ENCODE measurements at regions not wholly inside any gene's neighbourhood (a gene's known extent, or its start where the extent isn't known, plus 50 kb on each side); places are given as distances from the start of the nearest gene placed in this dataset.
"Not testable (repeated sequence)": the region's sequence is repeated elsewhere in the genome, so short reads cannot be mapped to it uniquely, and the experiment has no call there.

GRCh38 chr1:164154622-164155021, 404.4 kb upstream of the PBX1 start (continued):
- TF ChIP-seq ZNF671 (CRISPR knock-in tag; IDR thresholded peaks at IDR 0.05) (no peak), CREB1 (CRISPR knock-in tag; IDR thresholded peaks at IDR 0.05) (no peak)

- TF ChIP-seq JUN (CRISPR knock-in tag; IDR thresholded peaks at IDR 0.05) (no peak), STAT6 (CRISPR knock-in tag; conservative IDR thresholded peaks at IDR 0.05; ENCODE audit: low read depth) (no peak), CBFB (CRISPR knock-in tag; IDR thresholded peaks at IDR 0.05; ENCODE audit: low read depth) (no peak), OVOL2 (CRISPR knock-in tag; IDR thresholded peaks at IDR 0.05; ENCODE audit: borderline replicate concordance) (no peak), ZBTB21 (CRISPR knock-in tag; IDR thresholded peaks at IDR 0.05; ENCODE audit: borderline replicate concordance) (no peak), ZNF281 (CRISPR knock-in tag; IDR thresholded peaks at IDR 0.05) (no peak), ZNF396 (CRISPR knock-in tag; IDR thresholded peaks at IDR 0.05; ENCODE audit: borderline replicate concordance) (no peak), SMAD4 (CRISPR knock-in tag; IDR thresholded peaks at IDR 0.05) (no peak)
- DNase-seq (ENCODE audit: low spot score) (no peak), ATAC-seq (no peak)
- Mint-ChIP-seq H3K4me1 (no peaks in the 10 kb centered on the region), H3K36me3 (peaks cover 3% of the 10 kb centered on the region; the same call in 1 of the 2 replicates), H3K27me3 (ENCODE audit: low read depth) (no peaks in the 10 kb centered on the region), H3K27ac (no peak overlapping the region), H3K4me3 (no peak overlapping the region), H3K9me3 (peaks cover 19% of the 10 kb centered on the region)
- POLR2A ChIA-PET, result no interaction called here
- CTCF ChIA-PET, result no interaction called here
These were observed 403.6 kb upstream of the PBX1 start for GRCh38 chr1:164155347-164155746.

GRCh38 chr1:164163289-164163849, 395.6 kb upstream of the PBX1 start:
- H3K4me1 Mint-ChIP-seq, result peaks cover 20% of the 10 kb centered on the region
- CTCF ChIA-PET, result interaction anchor here (0.7 to 1.0 kb wide), 2 partner anchors 77 to 459 kb away, joined by 3 read pairs; no protein-coding TSS in a partner anchor
- H3K36me3 Mint-ChIP-seq, result peaks cover 6% of the 10 kb centered on the region
- ATAC-seq (peak; percentile 72), DNase-seq (ENCODE audit: low spot score) (no peak)
- H3K27ac Mint-ChIP-seq, result peak overlapping the region; percentile 80
- H3K27me3 Mint-ChIP-seq (ENCODE audit: low read depth), result no peaks in the 10 kb centered on the region; the same call in 1 of the 2 replicates
- no peak overlapping the region for H3K4me3 Mint-ChIP-seq
- POLR2A ChIA-PET, result no interaction called here
- H3K9me3 Mint-ChIP-seq, result peaks cover 42% of the 10 kb centered on the region
- TF ChIP-seq ZNF281 (CRISPR knock-in tag; IDR thresholded peaks at IDR 0.05) (no peak), JAZF1 (CRISPR knock-in tag; IDR thresholded peaks at IDR 0.05) (no peak), CBFB (CRISPR knock-in tag; IDR thresholded peaks at IDR 0.05; ENCODE audit: low read depth) (no peak)

- no peak for TF ChIP-seq OVOL2 (CRISPR knock-in tag; IDR thresholded peaks at IDR 0.05; ENCODE audit: borderline replicate concordance)
- TF ChIP-seq GRHL2 (CRISPR knock-in tag; IDR thresholded peaks at IDR 0.05; ENCODE audit: insufficient replicate concordance, severe bottlenecking), result no peak
- no peak for TF ChIP-seq AR (CRISPR knock-in tag; IDR thresholded peaks at IDR 0.05)
- no peak for TF ChIP-seq ZNF138 (CRISPR knock-in tag; conservative IDR thresholded peaks at IDR 0.05)
- no peak for TF ChIP-seq TCF7 (CRISPR knock-in tag; IDR thresholded peaks at IDR 0.05; ENCODE audit: low read depth)
- no peak for TF ChIP-seq SOX15 (CRISPR knock-in tag; IDR thresholded peaks at IDR 0.05)
- ChIA-PET CTCF (no interaction called here), POLR2A (no interaction called here)
- Mint-ChIP-seq H3K27ac (no peak overlapping the region), H3K36me3 (peaks cover 3% of the 10 kb centered on the region), H3K4me3 (no peak overlapping the region), H3K27me3 (ENCODE audit: low read depth) (no peaks in the 10 kb centered on the region; the same call in 1 of the 2 replicates), H3K9me3 (peaks cover 34% of the 10 kb centered on the region), H3K4me1 (peaks cover 20% of the 10 kb centered on the region)
- DNase-seq (ENCODE audit: low spot score) (no peak), ATAC-seq (no peak)
These were observed 393.5 kb upstream of the PBX1 start for GRCh38 chr1:164165466-164165865.

GRCh38 chr1:164166454-164166853, 392.5 kb upstream of the PBX1 start:
- H3K4me1 Mint-ChIP-seq, result peaks cover 20% of the 10 kb centered on the region
- H3K36me3 Mint-ChIP-seq; POLR2A ChIA-PET; H3K27me3 Mint-ChIP-seq (ENCODE audit: low read depth); H3K4me3 Mint-ChIP-seq; H3K27ac Mint-ChIP-seq: not testable (repeated sequence)
- DNase-seq (ENCODE audit: low spot score) (peak; percentile 37), ATAC-seq (peak; percentile 38; the same call in 1 of the 2 replicates)
- H3K9me3 Mint-ChIP-seq, result peaks cover 30% of the 10 kb centered on the region
- CTCF ChIA-PET, result interaction anchor here (0.6 to 1.2 kb wide), 3 partner anchors 451 to 906 kb away, joined by 3 to 4 read pairs (median 4); no protein-coding TSS in a partner anchor

All from WTC11 (cell line).